HG03103 (cell line): ENCODE measurements at regions not wholly inside any gene's neighbourhood (a gene's known extent, or its start where the extent isn't known, plus 50 kb on each side); places are given as distances from the start of the nearest gene placed in this dataset.

Source experiments
- ATAC-seq: cut with Tn5 transposase; IDR thresholded peaks from one replicate; pipeline ENCODE4 v1.9.1; 2021; ENCODE audit warnings: low read depth; ENCODE audit not compliant: unreplicated experiment

GRCh38 chr4:124529131-124529530 lies 183.4 kb downstream of the ANKRD50 start:
- no peak for ATAC-seq

- no peak for ATAC-seq
These were observed 182.0 kb downstream of the ANKRD50 start for GRCh38 chr4:124530464-124531077.

GRCh38 chr4:124534131-124534530 lies 178.4 kb downstream of the ANKRD50 start:
- no peak for ATAC-seq

GRCh38 chr4:124535003-124535402 lies 177.5 kb downstream of the ANKRD50 start:
- no peak for ATAC-seq

GRCh38 chr4:124536946-124537345 lies 175.6 kb downstream of the ANKRD50 start:
- ATAC-seq: no peak

- ATAC-seq: no peak
These were observed 174.6 kb downstream of the ANKRD50 start for GRCh38 chr4:124537971-124538370.

GRCh38 chr4:124540014-124540413 lies 172.5 kb downstream of the ANKRD50 start:
- ATAC-seq: no peak

GRCh38 chr4:124541652-124542420 lies 170.7 kb downstream of the ANKRD50 start:
- ATAC-seq: no peak

GRCh38 chr4:124555959-124556358 lies 156.6 kb downstream of the ANKRD50 start:
- no peak for ATAC-seq

- ATAC-seq: no peak
These were observed 148.4 kb downstream of the ANKRD50 start for GRCh38 chr4:124564121-124564520.

- ATAC-seq: no peak
These were observed 147.2 kb downstream of the ANKRD50 start for GRCh38 chr4:124565371-124565770.

- no peak for ATAC-seq
These were observed 146.5 kb downstream of the ANKRD50 start for GRCh38 chr4:124566030-124566429.

GRCh38 chr4:124573056-124573455 lies 139.5 kb downstream of the ANKRD50 start:
- no peak for ATAC-seq

GRCh38 chr4:124579896-124580295 lies 132.6 kb downstream of the ANKRD50 start:
- ATAC-seq: no peak

- ATAC-seq: no peak
These were observed 128.7 kb downstream of the ANKRD50 start for GRCh38 chr4:124583797-124584196.

GRCh38 chr4:124589786-124590185 lies 122.7 kb downstream of the ANKRD50 start:
- ATAC-seq: no peak

- no peak for ATAC-seq
These were observed 122.1 kb downstream of the ANKRD50 start for GRCh38 chr4:124590480-124590879.

- ATAC-seq: no peak
These were observed 120.9 kb downstream of the ANKRD50 start for GRCh38 chr4:124591637-124592036.

GRCh38 chr4:124593494-124593893 lies 119.0 kb downstream of the ANKRD50 start:
- ATAC-seq: no peak

- ATAC-seq: no peak
These were observed 117.6 kb downstream of the ANKRD50 start for GRCh38 chr4:124594945-124595344.

GRCh38 chr4:124596816-124597215 lies 115.7 kb downstream of the ANKRD50 start:
- no peak for ATAC-seq

GRCh38 chr4:124610211-124610610 lies 102.3 kb downstream of the ANKRD50 start:
- ATAC-seq: no peak
